ENCODE measurements at regions not wholly inside any gene's neighbourhood (a gene's known extent, or its start where the extent isn't known, plus 50 kb on each side); places are given as distances from the start of the nearest gene placed in this dataset.
A peak's percentile ranks its signal among the peaks of the same experiment; 100 is the strongest.

- DNase-seq (ENCODE audit: low read depth), result no peak
Measured at GRCh38 chr12:11568155-11568761, 81.2 kb upstream of the ETV6 start.

- DNase-seq (ENCODE audit: low read depth), result no peak
Measured at GRCh38 chr12:11568762-11569478, 80.6 kb upstream of the ETV6 start.

GRCh38 chr12:11569716-11570115 lies 79.8 kb upstream of the ETV6 start:
- DNase-seq (ENCODE audit: low read depth), result no peak

- no peak for DNase-seq (ENCODE audit: low read depth)
Measured at GRCh38 chr12:11573880-11574279, 75.6 kb upstream of the ETV6 start.

- no peak for DNase-seq (ENCODE audit: low read depth)
Measured at GRCh38 chr12:11576104-11576503, 73.4 kb upstream of the ETV6 start.

- DNase-seq (ENCODE audit: low read depth), result no peak
Measured at GRCh38 chr12:11577658-11578260, 71.7 kb upstream of the ETV6 start.

- no peak for DNase-seq (ENCODE audit: low read depth)
Measured at GRCh38 chr12:11578461-11578993, 70.9 kb upstream of the ETV6 start.

GRCh38 chr12:11580125-11580751 lies 69.2 kb upstream of the ETV6 start:
- no peak for DNase-seq (ENCODE audit: low read depth)

- DNase-seq (ENCODE audit: low read depth), result peak; percentile 37
Measured at GRCh38 chr12:11581179-11581755, 68.2 kb upstream of the ETV6 start.

GRCh38 chr12:11584221-11584855 lies 65.1 kb upstream of the ETV6 start:
- no peak for DNase-seq (ENCODE audit: low read depth)

GRCh38 chr12:11592484-11592883 lies 57.0 kb upstream of the ETV6 start:
- no peak for DNase-seq (ENCODE audit: low read depth)

GRCh38 chr12:11593013-11593412 lies 56.5 kb upstream of the ETV6 start:
- DNase-seq (ENCODE audit: low read depth), result no peak

- no peak for DNase-seq (ENCODE audit: low read depth)
Measured at GRCh38 chr12:11595080-11595479, 54.4 kb upstream of the ETV6 start.

GRCh38 chr12:11596141-11596540 lies 53.3 kb upstream of the ETV6 start:
- DNase-seq (ENCODE audit: low read depth), result no peak

GRCh38 chr12:11598900-11599299 lies 50.6 kb upstream of the ETV6 start:
- DNase-seq (ENCODE audit: low read depth), result no peak
